Mesodermal cell (in vitro differentiated cells): ENCODE measurements at regions not wholly inside any gene's neighbourhood (a gene's known extent, or its start where the extent isn't known, plus 50 kb on each side); places are given as distances from the start of the nearest gene placed in this dataset.
"Not testable (repeated sequence)": the region's sequence is repeated elsewhere in the genome, so short reads cannot be mapped to it uniquely, and the experiment has no call there.

Source experiments
- H3K27ac ChIP-seq: 2 replicates; pipeline ENCODE4 v1.7.0; 2013; ENCODE audit warnings: mild to moderate bottlenecking, low read depth, low read length, moderate library complexity; ENCODE audit not compliant: severe bottlenecking
- H3K36me3 ChIP-seq: 2 replicates; pipeline ENCODE4 v1.7.1; 2013; ENCODE audit warnings: mild to moderate bottlenecking, low read length, moderate library complexity; ENCODE audit not compliant: control insufficient read depth, insufficient read depth
- H3K4me1 ChIP-seq: one replicate; pipeline ENCODE4 v1.7.1; 2013; ENCODE audit warnings: mild to moderate bottlenecking, low read length; ENCODE audit not compliant: insufficient read depth, control insufficient read depth, poor library complexity, severe bottlenecking
- H3K4me3 ChIP-seq: 2 replicates; pipeline ENCODE4 v1.7.0; 2013; ENCODE audit warnings: low read length, control low read depth, mild to moderate bottlenecking; ENCODE audit not compliant: insufficient read depth, poor library complexity, severe bottlenecking; ENCODE audit errors: extremely low read depth
- H3K9me3 ChIP-seq: 2 replicates; pipeline ENCODE4 v1.7.1; 2013; ENCODE audit warnings: mild to moderate bottlenecking, low read length, moderate library complexity; ENCODE audit not compliant: control insufficient read depth
- WGBS, 2 experiments: methylation state at CpG; one replicate each; pipeline ENCODE4 v1.1.5; 2013; ENCODE audit warnings: missing lambda C conversion rate in 2 of 2; ENCODE audit not compliant: insufficient coverage in 2 of 2; 5-methylcytosine and 5-hydroxymethylcytosine counted together

DNA sequence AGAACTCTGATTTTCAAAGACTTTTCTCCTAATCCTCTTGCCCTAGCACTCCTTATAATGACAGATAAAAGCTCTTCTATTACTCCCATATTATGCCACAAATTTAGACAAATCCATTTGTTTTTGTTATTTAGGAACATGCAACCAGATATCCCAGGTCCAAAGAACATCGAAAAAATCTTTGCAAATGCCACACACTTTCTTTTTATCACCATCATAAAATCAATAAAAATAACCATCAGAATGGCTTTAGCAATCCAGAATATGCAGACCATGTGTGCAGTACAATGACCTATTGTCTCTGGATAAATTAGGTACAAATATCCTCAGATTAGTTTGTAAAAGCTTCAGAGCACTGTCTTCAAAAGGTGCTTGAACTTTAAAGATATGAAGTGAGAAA, 376.2 kb upstream of the TCF4 start:
- Histone ChIP-seq H3K27ac (no peak overlapping the region), H3K4me1 (no peaks in the 10 kb centered on the region), H3K4me3 (no peak overlapping the region), H3K9me3 (no peaks in the 10 kb centered on the region), H3K36me3 (no peaks in the 10 kb centered on the region)
- 100% methylated on average over 1 of the region's 1 CpG; no CpG with 5 or more reads in 1 of the 2 experiments for WGBS, 2 experiments

DNA sequence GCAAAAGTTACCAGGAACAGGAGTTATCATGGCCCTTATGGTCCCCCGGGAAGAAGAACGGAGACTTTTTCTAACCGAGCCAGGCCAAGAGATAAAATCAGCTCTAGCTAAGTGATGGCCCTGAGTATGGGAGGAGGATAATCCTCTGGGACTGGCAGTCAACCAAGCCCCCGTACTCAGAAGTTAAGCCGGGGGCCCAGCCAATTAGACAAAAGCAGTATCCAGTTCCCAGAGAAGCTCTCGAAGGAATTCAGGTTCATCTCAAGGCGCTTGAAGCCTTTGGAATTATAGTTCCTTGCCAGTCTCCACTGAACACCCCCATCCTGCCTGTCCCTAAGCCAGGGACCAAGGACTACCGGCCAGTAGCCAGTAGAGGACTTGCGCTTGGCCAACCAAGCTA, 365.3 kb upstream of the TCF4 start:
- Histone ChIP-seq H3K4me3 (no peak overlapping the region), H3K36me3 (no peaks in the 10 kb centered on the region), H3K9me3 (peaks cover 4% of the 10 kb centered on the region), H3K27ac (no peak overlapping the region), H3K4me1 (no peaks in the 10 kb centered on the region)
- WGBS, 2 experiments, result 92% methylated on average over 7 to 8 of the region's 9 CpGs

DNA sequence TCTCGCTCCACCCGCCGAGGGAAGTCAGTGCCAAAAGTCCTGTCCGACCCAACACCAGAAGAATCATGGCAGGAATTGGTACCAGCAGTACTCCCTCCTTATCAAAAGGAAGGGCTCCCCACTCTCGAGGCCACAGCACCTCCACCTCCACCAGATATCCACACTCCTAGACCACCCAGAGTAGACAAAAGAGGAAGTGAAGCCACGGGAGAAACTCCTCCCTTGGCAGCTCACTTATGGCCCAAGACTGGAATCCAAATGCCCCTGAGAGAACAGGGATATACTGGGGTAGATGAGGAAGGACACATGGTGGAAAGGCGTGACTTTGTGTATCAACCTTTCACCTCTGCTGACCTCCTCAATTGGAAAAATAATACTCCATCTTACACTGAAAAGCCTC, 363.7 kb upstream of the TCF4 start:
- H3K4me3 ChIP-seq, H3K36me3 ChIP-seq, H3K9me3 ChIP-seq, H3K27ac ChIP-seq, H3K4me1 ChIP-seq: not testable (repeated sequence)
- WGBS, 2 experiments, result 90 to 95% methylated on average over 2 to 4 of the region's 7 CpGs

DNA sequence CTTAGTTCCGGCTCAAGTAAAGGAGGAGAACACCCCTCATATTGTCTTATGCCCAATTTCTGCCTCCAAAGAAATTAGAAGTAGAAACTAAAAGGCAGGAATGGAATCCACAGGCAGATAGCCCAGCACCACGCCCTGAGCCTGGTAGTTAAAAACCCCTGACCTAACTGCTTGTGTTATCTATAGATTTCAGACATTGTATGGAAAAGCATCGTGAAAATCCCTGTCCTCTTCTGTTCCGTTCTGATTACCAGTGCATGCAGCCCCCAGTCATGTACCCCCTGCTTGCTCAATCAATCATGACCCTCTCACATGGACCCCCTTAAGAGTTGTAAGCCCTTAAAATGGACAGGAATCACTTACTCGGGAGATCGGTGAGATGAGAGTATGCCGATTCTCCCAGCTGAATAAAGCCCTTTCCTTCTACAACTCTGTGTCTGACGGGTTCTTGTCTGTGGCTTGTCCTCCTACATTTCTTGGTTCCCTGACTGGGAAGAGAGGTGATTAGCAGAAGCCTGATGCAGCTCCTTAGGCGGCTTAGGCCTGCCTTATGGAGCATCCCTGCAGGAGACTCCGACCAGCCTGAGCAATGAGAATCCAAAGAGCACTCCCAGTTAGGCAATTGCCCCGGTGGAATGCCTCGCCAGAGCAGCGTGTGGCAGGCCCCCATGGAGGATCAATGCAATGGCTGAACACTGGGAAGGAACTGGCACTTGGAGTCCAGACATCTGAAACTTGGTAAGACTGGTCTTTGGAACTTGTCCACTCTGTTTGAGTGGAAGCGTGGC, 362.6 kb upstream of the TCF4 start:
- H3K36me3 ChIP-seq, result no peaks in the 10 kb centered on the region
- H3K4me3 ChIP-seq, result no peak overlapping the region
- no peaks in the 10 kb centered on the region for H3K4me1 ChIP-seq
- H3K27ac ChIP-seq, result no peak overlapping the region
- whole genome bisulfite sequencing, 2 experiments, result 89 to 92% methylated on average over 11 to 12 of the region's 14 CpGs
- H3K9me3 ChIP-seq, result peaks cover 4% of the 10 kb centered on the region

DNA sequence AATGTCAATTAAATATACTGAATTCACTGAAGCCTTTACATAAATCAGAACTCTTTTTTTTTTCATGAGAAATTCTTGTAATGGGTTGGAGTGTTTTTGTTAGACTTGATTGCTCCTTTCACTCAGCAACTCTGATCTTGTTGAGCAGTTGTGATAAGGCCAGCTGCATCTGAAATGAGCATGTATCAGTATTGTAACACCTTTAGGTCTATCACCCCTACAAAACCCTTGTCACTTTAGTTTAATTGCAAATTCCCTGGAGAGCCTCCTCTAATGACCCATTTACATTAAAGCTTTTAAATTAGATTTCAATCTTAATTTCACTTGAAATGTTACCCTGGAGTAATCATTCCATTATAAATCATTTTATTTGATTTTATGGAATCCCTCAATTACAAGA, 346.8 kb upstream of the TCF4 start:
- no peak overlapping the region for H3K4me3 ChIP-seq
- H3K27ac ChIP-seq, result no peak overlapping the region
- peaks cover 19% of the 10 kb centered on the region for H3K9me3 ChIP-seq
- H3K4me1 ChIP-seq, result no peaks in the 10 kb centered on the region
- H3K36me3 ChIP-seq, result no peaks in the 10 kb centered on the region

DNA sequence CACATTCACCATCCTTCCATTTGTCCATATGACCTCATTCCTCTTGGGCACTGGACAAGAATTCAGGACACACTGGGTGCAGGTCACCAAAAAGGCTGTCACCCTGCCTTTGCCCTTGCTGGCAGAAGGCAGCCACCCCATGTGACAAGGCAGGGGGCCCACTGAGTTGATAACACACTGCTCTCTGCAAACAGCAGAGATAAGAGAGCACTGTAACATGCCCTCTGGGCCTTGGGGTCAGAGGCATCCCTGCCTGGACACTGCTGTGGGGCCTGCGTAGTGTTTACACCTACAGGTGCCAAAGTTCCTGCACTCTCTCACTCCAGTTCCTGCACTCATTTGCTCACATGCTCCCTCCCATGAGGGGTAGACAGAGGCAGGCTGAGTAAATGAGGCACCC, 344.7 kb upstream of the TCF4 start:
- no peak overlapping the region for H3K4me3 ChIP-seq
- 100% methylated on average over 1 of the region's 1 CpG; no CpG with 5 or more reads in 1 of the 2 experiments for WGBS, 2 experiments

DNA sequence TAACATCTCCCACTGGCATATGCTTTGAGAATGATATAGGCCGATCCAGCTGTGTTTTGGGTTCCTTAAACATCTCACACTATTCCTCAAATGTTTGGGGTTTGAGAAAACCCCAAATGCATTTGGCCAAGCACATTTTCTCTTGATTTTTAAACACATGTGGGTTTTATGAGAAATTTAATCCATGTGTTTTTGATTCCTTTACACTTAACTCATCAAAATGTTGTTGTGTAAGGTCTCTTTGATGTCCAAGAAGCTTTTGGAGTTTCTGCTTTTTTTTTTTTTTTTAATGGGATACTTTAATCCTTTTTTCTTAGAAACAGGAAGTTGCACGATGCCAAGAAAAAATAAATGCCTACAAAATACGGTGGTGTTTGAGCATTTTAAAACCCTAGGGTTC, 339.8 kb upstream of the TCF4 start:
- WGBS, 2 experiments, result 100% methylated on average over 1 to 2 of the region's 3 CpGs

More for the DNA sequence above, 344.7 kb upstream of the TCF4 start:
- Histone ChIP-seq H3K9me3 (peaks cover 15% of the 10 kb centered on the region), H3K27ac (no peak overlapping the region), H3K4me1 (no peaks in the 10 kb centered on the region), H3K36me3 (no peaks in the 10 kb centered on the region)

DNA sequence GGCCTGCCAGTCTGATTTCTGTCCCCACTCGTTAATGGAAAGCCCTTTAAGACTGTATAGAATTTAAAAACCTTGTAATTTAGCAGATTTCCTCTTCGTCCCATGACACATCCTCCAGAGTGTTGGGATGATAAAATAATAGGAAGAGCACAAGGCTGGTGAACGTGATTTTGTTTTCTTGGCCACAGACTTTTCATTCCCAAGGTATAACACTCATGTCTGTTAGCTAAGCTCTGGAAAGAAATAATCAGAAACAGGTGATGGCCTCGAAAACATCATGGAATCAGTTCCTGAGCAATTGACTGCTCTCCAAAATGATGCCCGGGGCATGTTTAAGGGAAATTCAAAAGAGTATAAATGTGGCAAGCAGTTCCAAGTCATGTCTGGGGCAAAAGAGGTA, 337.8 kb upstream of the TCF4 start:
- Histone ChIP-seq H3K4me3 (no peak overlapping the region), H3K36me3 (no peaks in the 10 kb centered on the region), H3K27ac (no peak overlapping the region), H3K9me3 (peaks cover 3% of the 10 kb centered on the region), H3K4me1 (no peaks in the 10 kb centered on the region)
- WGBS, 2 experiments, result 91 to 100% methylated on average over 2 to 3 of the region's 5 CpGs

More for the DNA sequence above, 339.8 kb upstream of the TCF4 start:
- peaks cover 4% of the 10 kb centered on the region for H3K9me3 ChIP-seq
- no peaks in the 10 kb centered on the region for H3K4me1 ChIP-seq
- H3K27ac ChIP-seq, result no peak overlapping the region
- H3K4me3 ChIP-seq, result no peak overlapping the region
- no peaks in the 10 kb centered on the region for H3K36me3 ChIP-seq

DNA sequence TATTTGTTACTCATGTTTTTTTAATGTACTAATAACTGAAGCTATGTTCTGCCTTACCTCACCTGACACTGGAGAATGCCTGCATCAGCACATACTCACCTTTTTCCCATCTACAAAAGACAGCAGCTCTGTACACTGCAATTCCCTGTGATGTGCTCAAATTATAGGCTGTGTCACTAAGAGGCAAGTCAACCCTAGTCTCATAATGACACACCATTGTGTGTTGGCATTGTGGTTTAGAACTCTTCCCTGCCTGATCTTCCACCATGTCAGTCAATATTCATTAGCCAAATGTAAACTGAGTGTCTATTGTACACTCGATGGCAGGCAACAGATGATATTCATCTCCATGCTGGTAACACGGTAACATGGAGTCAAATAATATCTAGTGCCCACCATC, 332.1 kb upstream of the TCF4 start:
- H3K36me3 ChIP-seq, result no peaks in the 10 kb centered on the region
- no peaks in the 10 kb centered on the region for H3K9me3 ChIP-seq
- H3K4me3 ChIP-seq, result no peak overlapping the region
- WGBS, 2 experiments, result 100% methylated on average over 1 to 2 of the region's 2 CpGs
- no peak overlapping the region for H3K27ac ChIP-seq
- no peaks in the 10 kb centered on the region for H3K4me1 ChIP-seq

DNA sequence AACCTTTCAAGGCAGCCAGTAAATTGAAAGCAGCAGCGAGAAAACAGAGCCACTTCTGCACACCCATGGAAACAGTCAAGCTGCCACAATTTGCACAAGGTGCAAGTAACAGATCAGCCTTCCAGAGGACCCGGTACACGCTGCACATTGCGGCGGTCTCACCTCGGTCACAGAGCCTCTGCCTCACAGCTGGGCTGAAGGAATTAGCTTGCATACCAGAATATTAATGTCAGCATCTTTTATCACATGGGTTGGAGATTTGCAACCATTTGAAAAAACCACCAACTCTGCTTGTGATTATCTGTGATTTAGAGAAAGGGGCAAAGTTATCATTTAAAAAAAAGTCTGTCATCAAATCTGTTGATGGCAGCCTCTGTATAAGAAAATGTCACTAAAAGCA, 330.5 kb upstream of the TCF4 start:
- H3K9me3 ChIP-seq, result no peaks in the 10 kb centered on the region
- H3K27ac ChIP-seq, result no peak overlapping the region
- 92 to 97% methylated on average over 5 to 6 of the region's 6 CpGs for WGBS, 2 experiments
- no peaks in the 10 kb centered on the region for H3K4me1 ChIP-seq
- no peaks in the 10 kb centered on the region for H3K36me3 ChIP-seq
- H3K4me3 ChIP-seq, result no peak overlapping the region

DNA sequence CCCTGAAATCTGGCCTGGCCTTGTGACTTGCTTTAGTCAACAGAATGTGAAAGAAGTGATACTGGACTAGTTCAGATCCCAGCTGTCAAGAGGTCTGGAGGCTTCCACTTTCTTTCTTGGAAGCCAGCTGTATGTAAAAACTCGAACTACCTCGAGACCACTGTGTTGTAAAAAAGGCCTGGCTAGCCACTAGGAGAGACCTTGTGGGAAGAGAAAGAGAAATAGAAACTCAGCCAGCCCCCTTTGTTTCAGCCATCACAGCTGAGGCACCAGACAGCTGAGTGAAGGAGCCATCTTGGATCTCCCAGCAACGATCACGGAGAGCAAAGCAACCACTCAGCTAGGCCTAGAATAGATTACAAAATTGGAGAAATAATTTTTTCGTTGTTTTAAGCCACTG, 324.9 kb upstream of the TCF4 start:
- H3K36me3 ChIP-seq, result no peaks in the 10 kb centered on the region
- WGBS, 2 experiments, result 96 to 100% methylated on average over 1 to 4 of the region's 5 CpGs

More for the DNA sequence above, 324.9 kb upstream of the TCF4 start:
- Histone ChIP-seq H3K4me3 (no peak overlapping the region), H3K9me3 (no peaks in the 10 kb centered on the region), H3K4me1 (peaks cover 16% of the 10 kb centered on the region), H3K27ac (no peak overlapping the region)
